SK-N-SH treated with all-trans-retinoic acid at 6 μM for 48 hours (cell line): ENCODE measurements at regions not wholly inside any gene's neighbourhood (a gene's known extent, or its start where the extent isn't known, plus 50 kb on each side); places are given as distances from the start of the nearest gene placed in this dataset.

Experiments used
- BACH2 ChIP-seq: fragments of 250-450 bp; sonication (Bioruptor Pico); IDR thresholded peaks from 2 replicates; pipeline ENCODE4 v1.9.0; 2021; ENCODE audit warnings: mild to moderate bottlenecking, borderline replicate concordance
- ESRRG ChIP-seq: fragments of 250-450 bp; sonication (Bioruptor Pico); IDR thresholded peaks from 2 replicates; pipeline ENCODE4 v1.6.1; 2021; ENCODE audit warnings: mild to moderate bottlenecking
- GLIS3 ChIP-seq: fragments of 250-450 bp; sonication (Bioruptor Pico); IDR thresholded peaks from 2 replicates; pipeline ENCODE4 v1.5.0; 2020; ENCODE audit warnings: mild to moderate bottlenecking, moderate library complexity
- PPARA ChIP-seq: fragments of 250-450 bp; sonication (Bioruptor Pico); IDR thresholded peaks from 2 replicates; pipeline ENCODE4 v1.5.0; 2020; ENCODE audit warnings: mild to moderate bottlenecking, borderline replicate concordance
- TOX ChIP-seq: fragments of 250-450 bp; sonication (Bioruptor Pico); IDR thresholded peaks from 2 replicates; pipeline ENCODE4 v1.8.0; 2021; ENCODE audit warnings: mild to moderate bottlenecking, moderate library complexity, borderline replicate concordance
- TSHZ2 ChIP-seq: fragments of 250-450 bp; sonication (Bioruptor Pico); IDR thresholded peaks from 2 replicates; pipeline ENCODE4 v1.5.0; 2020; ENCODE audit warnings: mild to moderate bottlenecking, moderate library complexity
- ZC3H10 ChIP-seq: fragments of 250-450 bp; sonication (Bioruptor Pico); IDR thresholded peaks from 2 replicates; pipeline ENCODE4 v1.5.1; 2021; ENCODE audit warnings: mild to moderate bottlenecking, moderate library complexity
- ZNF70 ChIP-seq: fragments of 450-650 bp; formaldehyde crosslinking; IDR thresholded peaks from 2 replicates; pipeline ENCODE4 v1.5.0; 2020; ENCODE audit warnings: mild to moderate bottlenecking, moderate library complexity
- ZNF8 ChIP-seq: fragments of 450-650 bp; formaldehyde crosslinking; IDR thresholded peaks from 2 replicates; pipeline ENCODE4 v1.5.0; 2020; ENCODE audit warnings: mild to moderate bottlenecking, moderate library complexity
- TF ChIP-seq, protein P1 (sequence below): fragments of 250-450 bp; sonication (Bioruptor Pico); IDR thresholded peaks from 2 replicates; pipeline ENCODE4 v1.8.0; 2021; ENCODE audit warnings: low read depth, mild to moderate bottlenecking, moderate library complexity, borderline replicate concordance

DNA sequence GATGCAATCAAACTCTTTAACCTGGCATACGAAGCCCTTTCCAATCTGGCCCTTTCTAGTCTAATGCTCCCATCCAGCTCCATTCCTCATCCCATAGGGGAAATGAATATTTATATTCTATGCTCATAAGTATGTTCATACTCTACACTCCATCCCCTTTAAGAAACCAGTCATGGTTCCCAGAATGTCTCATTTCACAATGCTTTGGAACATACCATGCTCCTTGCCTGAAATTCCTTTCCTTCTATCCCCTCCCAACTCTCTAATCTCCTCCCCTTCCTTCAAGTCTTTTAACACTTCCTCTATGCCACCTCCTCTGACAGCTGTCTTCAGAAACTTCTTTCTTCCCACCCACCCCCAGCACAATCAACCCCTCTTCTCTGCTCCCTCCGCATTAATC, 207.0 kb upstream of the CAND1 start:
- TF ChIP-seq, protein P1, sequence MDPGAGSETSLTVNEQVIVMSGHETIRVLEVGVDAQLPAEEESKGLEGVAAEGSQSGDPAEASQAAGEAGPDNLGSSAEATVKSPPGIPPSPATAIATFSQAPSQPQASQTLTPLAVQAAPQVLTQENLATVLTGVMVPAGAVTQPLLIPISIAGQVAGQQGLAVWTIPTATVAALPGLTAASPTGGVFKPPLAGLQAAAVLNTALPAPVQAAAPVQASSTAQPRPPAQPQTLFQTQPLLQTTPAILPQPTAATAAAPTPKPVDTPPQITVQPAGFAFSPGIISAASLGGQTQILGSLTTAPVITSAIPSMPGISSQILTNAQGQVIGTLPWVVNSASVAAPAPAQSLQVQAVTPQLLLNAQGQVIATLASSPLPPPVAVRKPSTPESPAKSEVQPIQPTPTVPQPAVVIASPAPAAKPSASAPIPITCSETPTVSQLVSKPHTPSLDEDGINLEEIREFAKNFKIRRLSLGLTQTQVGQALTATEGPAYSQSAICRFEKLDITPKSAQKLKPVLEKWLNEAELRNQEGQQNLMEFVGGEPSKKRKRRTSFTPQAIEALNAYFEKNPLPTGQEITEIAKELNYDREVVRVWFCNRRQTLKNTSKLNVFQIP (CRISPR knock-in tag): no peak
- TF ChIP-seq ZC3H10 (CRISPR knock-in tag): no peak
- no peak for TF ChIP-seq BACH2 (CRISPR knock-in tag)
- no peak for TF ChIP-seq GLIS3 (CRISPR knock-in tag)
- no peak for TF ChIP-seq TOX (CRISPR knock-in tag)
- TF ChIP-seq ZNF70 (CRISPR knock-in tag): no peak
- no peak for TF ChIP-seq ZNF8 (CRISPR knock-in tag)
- TF ChIP-seq PPARA: no peak
- TF ChIP-seq TSHZ2 (CRISPR knock-in tag): no peak
- no peak for TF ChIP-seq ESRRG (CRISPR knock-in tag)
